Heart left ventricle (tissue), 16 donors: ENCODE measurements at regions not wholly inside any gene's neighbourhood (a gene's known extent, or its start where the extent isn't known, plus 50 kb on each side); places are given as distances from the start of the nearest gene placed in this dataset.

Experiments used
- ATAC-seq, 4 donors: fragments of 200-7000 bp; cut with Tn5 transposase; one replicate each; pipeline ENCODE4 v1.9.1; 2020 to 2022; ENCODE audit warnings: moderate library complexity in 4 of 4, mild to moderate bottlenecking in 3 of 4, moderate number of reproducible peaks in 1 of 4
- DNase-seq, 5 donors: peaks; one replicate each; pipeline ENCODE4 v3.0.0-alpha.2; 2020
- H3K27ac ChIP-seq, 12 donors: fragments of 200-600 bp; sonication (generic) in 4 of 12; one replicate each; pipeline versions ENCODE4 v1.5.0 to v1.8.0; 2016 to 2022; ENCODE audit warnings: mild to moderate bottlenecking in 2 of 12
- H3K27me3 ChIP-seq, 9 donors: fragments of 200-600 bp; sonication (generic) in 2 of 9; one replicate each; pipeline versions ENCODE4 v1.5.1 to v1.8.0; 2016 to 2022; ENCODE audit warnings: mild to moderate bottlenecking in 3 of 9
- H3K36me3 ChIP-seq, 9 donors: fragments of 200-600 bp; sonication (generic) in 2 of 9; one replicate each; pipeline versions ENCODE4 v1.5.0 to v1.8.0; 2018 to 2022; ENCODE audit warnings: mild to moderate bottlenecking in 2 of 9
- H3K4me1 ChIP-seq, 12 donors: fragments of 200-600 bp; sonication (generic) in 4 of 12; one replicate each; pipeline versions ENCODE4 v1.5.0 to v1.8.0; 2016 to 2022; ENCODE audit warnings: mild to moderate bottlenecking in 3 of 12
- H3K4me3 ChIP-seq, 12 donors: fragments of 200-600 bp; sonication (generic) in 4 of 12; one replicate each; pipeline versions ENCODE4 v1.5.0 to v1.8.0; 2017 to 2022; ENCODE audit warnings: mild to moderate bottlenecking in 9 of 12, moderate library complexity in 4 of 12
- H3K9me3 ChIP-seq, 12 donors: fragments of 200-600 bp; sonication (generic) in 4 of 12; one replicate each; pipeline versions ENCODE4 v1.5.0 to v1.8.0; 2016 to 2022; ENCODE audit warnings: mild to moderate bottlenecking in 1 of 12
- CTCF ChIP-seq, 12 donors: fragments of 200-600 bp; sonication (generic) in 4 of 12; IDR thresholded peaks; one replicate each; pipeline versions ENCODE4 v1.5.0 to v1.8.0; 2018 to 2022; ENCODE audit warnings: antibody characterized with exemption in 12 of 12, mild to moderate bottlenecking in 5 of 12
- POLR2A ChIP-seq, 2 donors: fragments of 450-650 bp; IDR thresholded peaks; one replicate each; pipeline ENCODE4 v1.6.1; 2017; ENCODE audit warnings: antibody characterized with exemption in 2 of 2, mild to moderate bottlenecking in 2 of 2, moderate library complexity in 2 of 2
- WGBS, 4 donors: extraction: QIAGEN DNeasy Blood & Tissue Kit in 2 of 4; methylation state at CpG; one replicate each; pipeline versions ENCODE4 v1.1.5 to v1.1.7; 2013 to 2018; 5-methylcytosine and 5-hydroxymethylcytosine counted together
- intact Hi-C, 10 donors: fragments of 100-400 bp; cut with DNase I; formaldehyde crosslinking; loops; one replicate each; pipeline versions ENCODE4 v1.11.1 to v1.14.2; 2022
- donor health status: ischemic (EF 13 %, LVEDD 7.1; RV severe dilation, severe dysfunction).
- donor health status: healthy with polysubstance abuse.
- donor health status: DM: no; HTN: yes; CAD: no.
- donor health status: DM: no; HTN: no; CAD: no.
- donor health status: ischemic (EF 25% LVEDD 6.9; RV normal size, moderate dysfunction).
- donor health status: ischemic (EF 25% LVEDD 5.7; RV mildly dilated, moderate dysfunction).
- donor health status: healthy.
- donor health status: DM: yes; HTN: yes; CAD: no.
- donor health status: ischemic (EF 35%, LVEDD 5.7; RV mildly dilated, moderate dysfunction).
- donor health status: nonischemic (EF 11% LVEDD 7.7; RV severe dilation, severe dysfunction).
- donor health status: DM: yes; HTN: yes; CAD: no.
- donor health status: PGD.
- donor health status: ischemic (EF 29% LVEDD 5.4; RV normal size, mild dysfunction).
- donor health status: nonischemic (EF 23%, LVEDD 6.1; RV moderate dilation, normal function).

GRCh38 chrX:45309801-45310200 lies 109.1 kb upstream of the DIPK2B start:
- Histone ChIP-seq H3K27me3 (peaks cover 0 to 41% (median 0%) of the 10 kb centered on the region in 9 donors), H3K9me3 (peaks cover 0 to 8% (median 0%) of the 10 kb centered on the region in 12 donors), H3K36me3 (no peaks in the 10 kb centered on the region), H3K4me3 (no peak overlapping the region), H3K27ac (no peak overlapping the region), H3K4me1 (no peaks in the 10 kb centered on the region)
- ATAC-seq (no peak), DNase-seq (no peak)
- WGBS, 4 donors: 76 to 80% (median 80%) methylated on average over 1 of the region's 1 CpG
- intact Hi-C loops: no loop called here
- TF ChIP-seq CTCF (IDR thresholded peaks at IDR 0.05) (no peak), POLR2A (IDR thresholded peaks at IDR 0.05) (no peak)

GRCh38 chrX:45309096-45309495 lies 108.4 kb upstream of the DIPK2B start:
- WGBS, 4 donors: 75 to 90% (median 83%) methylated on average over 4 of the region's 4 CpGs
- DNase-seq (no peak), ATAC-seq (no peak)
- TF ChIP-seq CTCF (IDR thresholded peaks at IDR 0.05) (no peak), POLR2A (IDR thresholded peaks at IDR 0.05) (no peak)
- no peaks in the 10 kb centered on the region for H3K36me3 ChIP-seq
- H3K4me1 ChIP-seq: no peaks in the 10 kb centered on the region
- intact Hi-C loops: no loop called here
- H3K4me3 ChIP-seq: no peak overlapping the region
- H3K27ac ChIP-seq: no peak overlapping the region
- peaks cover 0 to 34% (median 0%) of the 10 kb centered on the region in 9 donors for H3K27me3 ChIP-seq
- peaks cover 0 to under 1% (median 0%) of the 10 kb centered on the region in 12 donors for H3K9me3 ChIP-seq

- Histone ChIP-seq H3K4me3 (no peak overlapping the region), H3K27me3 (peaks cover 0 to 23% (median 0%) of the 10 kb centered on the region in 9 donors), H3K27ac (no peak overlapping the region), H3K4me1 (no peaks in the 10 kb centered on the region), H3K9me3 (no peaks in the 10 kb centered on the region), H3K36me3 (no peaks in the 10 kb centered on the region)
- TF ChIP-seq POLR2A (IDR thresholded peaks at IDR 0.05) (no peak), CTCF (IDR thresholded peaks at IDR 0.05) (no peak)
- WGBS, 4 donors: 45 to 67% (median 60%) methylated on average over 1 of the region's 1 CpG
- ATAC-seq (no peak), DNase-seq (no peak)
- intact Hi-C loops: no loop called here
These were observed 106.1 kb upstream of the DIPK2B start for GRCh38 chrX:45306794-45307193.

DNA sequence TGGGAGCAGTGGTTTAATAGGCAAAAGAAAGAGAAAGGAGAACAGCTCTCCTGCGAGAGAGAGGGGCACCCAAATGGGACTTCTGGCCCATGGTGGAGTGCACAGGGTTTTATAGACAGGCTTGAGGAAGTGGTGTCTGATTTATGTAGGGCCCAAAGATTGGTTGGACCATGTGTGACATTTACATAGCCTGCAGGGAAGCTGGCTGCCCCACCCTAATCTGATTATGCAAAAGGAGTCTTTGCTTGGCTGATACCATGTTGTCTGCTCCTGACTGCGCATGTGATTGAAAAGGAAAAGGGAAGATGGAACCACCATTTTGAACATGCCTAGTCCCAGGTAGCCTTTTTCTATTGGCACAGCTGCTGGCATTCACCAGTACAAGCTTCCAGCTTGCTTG lies 100.0 kb upstream of the DIPK2B start:
- intact Hi-C loops: no loop called here
- H3K27me3 ChIP-seq: peaks cover 0 to 13% (median 0%) of the 10 kb centered on the region in 9 donors
- H3K36me3 ChIP-seq: no peaks in the 10 kb centered on the region
- H3K4me1 ChIP-seq: no peaks in the 10 kb centered on the region
- no peak for TF ChIP-seq POLR2A (IDR thresholded peaks at IDR 0.05)
- TF ChIP-seq CTCF (IDR thresholded peaks at IDR 0.05): no peak
- H3K9me3 ChIP-seq: no peaks in the 10 kb centered on the region
- no peak overlapping the region for H3K4me3 ChIP-seq
- DNase-seq (no peak), ATAC-seq (no peak)
- WGBS, 4 donors: 82 to 97% (median 90%) methylated on average over 2 of the region's 2 CpGs
- no peak overlapping the region for H3K27ac ChIP-seq
